ENCODE measurements at regions not wholly inside any gene's neighbourhood (a gene's known extent, or its start where the extent isn't known, plus 50 kb on each side); places are given as distances from the start of the nearest gene placed in this dataset.

DNA sequence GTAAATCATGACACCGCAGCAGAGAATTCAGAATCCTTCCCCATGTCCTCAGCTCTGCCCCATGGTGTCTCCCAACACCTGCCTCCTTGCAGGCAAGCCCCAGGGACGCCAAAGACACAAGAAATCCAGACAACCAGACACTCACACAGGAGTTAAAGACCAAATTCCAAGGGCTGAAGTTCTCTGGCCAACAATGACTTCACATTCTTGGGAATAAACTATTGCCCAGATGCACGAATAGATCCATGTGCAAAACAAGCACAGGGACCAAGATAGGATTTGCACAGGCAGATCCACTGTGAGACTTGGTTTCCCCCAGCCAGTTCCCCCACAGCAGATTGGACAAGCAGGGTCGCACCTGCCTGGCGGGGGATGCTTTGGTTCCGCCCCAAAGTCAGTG, 246.7 kb downstream of the SOD2 start:
- ChIA-PET POLR2A (interaction anchor here (0.5 kb wide), 1 partner anchor 49 kb away, joined by 3 read pairs; no protein-coding TSS in a partner anchor), CTCF (ENCODE audit: low intra/inter-chr PET ratio) (no interaction called here)
- no peak overlapping the region for H3K4me3 ChIP-seq
- WGBS (ENCODE audit: insufficient coverage, low coverage, missing lambda C conversion rate): 1% methylated on average over 6 of the region's 6 CpGs
- H3K27ac ChIP-seq (ENCODE audit: extremely low read depth, low read depth, low read length): no peak overlapping the region
- H3K4me2 ChIP-seq (ENCODE audit: insufficient read depth, low read length): no peak overlapping the region
- BruUV-seq (replicated peaks): no TSS peak
- FAIRE-seq: no peak
- TF ChIP-seq PCBP2 (IDR thresholded peaks at IDR 0.05; ENCODE audit: low read depth, low read length, poor library complexity, severe bottlenecking) (no peak), ZNF316 (IDR thresholded peaks at IDR 0.05) (no peak), RBM22 (IDR thresholded peaks at IDR 0.05; ENCODE audit: low read depth, low read length, poor library complexity, severe bottlenecking) (no peak), PTTG1 (tag; IDR thresholded peaks at IDR 0.05; ENCODE audit: low read depth) (no peak), ZBTB8A (IDR thresholded peaks at IDR 0.05; ENCODE audit: partially characterized antibody) (no peak), RAD21 (CRISPR knock-in tag; conservative IDR thresholded peaks at IDR 0.05 in 1 of 2, IDR thresholded peaks at IDR 0.05 in 1 of 2) (no peak), FOXJ2 (tag; IDR thresholded peaks at IDR 0.05) (no peak), TRIM28 (IDR thresholded peaks at IDR 0.05) (no peak), HNRNPK (IDR thresholded peaks at IDR 0.05; ENCODE audit: low read depth, low read length, poor library complexity, severe bottlenecking) (no peak), HMG20A (CRISPR knock-in tag; conservative IDR thresholded peaks at IDR 0.05) (no peak), SUPT5H (IDR thresholded peaks at IDR 0.05) (no peak), ZNF184 (CRISPR knock-in tag; IDR thresholded peaks at IDR 0.05) (no peak), HLTF (IDR thresholded peaks at IDR 0.05) (no peak)
- TF ChIP-seq, protein P1, sequence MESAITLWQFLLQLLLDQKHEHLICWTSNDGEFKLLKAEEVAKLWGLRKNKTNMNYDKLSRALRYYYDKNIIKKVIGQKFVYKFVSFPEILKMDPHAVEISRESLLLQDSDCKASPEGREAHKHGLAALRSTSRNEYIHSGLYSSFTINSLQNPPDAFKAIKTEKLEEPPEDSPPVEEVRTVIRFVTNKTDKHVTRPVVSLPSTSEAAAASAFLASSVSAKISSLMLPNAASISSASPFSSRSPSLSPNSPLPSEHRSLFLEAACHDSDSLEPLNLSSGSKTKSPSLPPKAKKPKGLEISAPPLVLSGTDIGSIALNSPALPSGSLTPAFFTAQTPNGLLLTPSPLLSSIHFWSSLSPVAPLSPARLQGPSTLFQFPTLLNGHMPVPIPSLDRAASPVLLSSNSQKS (CRISPR knock-in tag; IDR thresholded peaks at IDR 0.05): no peak
- TF ChIP-seq, protein P2, sequence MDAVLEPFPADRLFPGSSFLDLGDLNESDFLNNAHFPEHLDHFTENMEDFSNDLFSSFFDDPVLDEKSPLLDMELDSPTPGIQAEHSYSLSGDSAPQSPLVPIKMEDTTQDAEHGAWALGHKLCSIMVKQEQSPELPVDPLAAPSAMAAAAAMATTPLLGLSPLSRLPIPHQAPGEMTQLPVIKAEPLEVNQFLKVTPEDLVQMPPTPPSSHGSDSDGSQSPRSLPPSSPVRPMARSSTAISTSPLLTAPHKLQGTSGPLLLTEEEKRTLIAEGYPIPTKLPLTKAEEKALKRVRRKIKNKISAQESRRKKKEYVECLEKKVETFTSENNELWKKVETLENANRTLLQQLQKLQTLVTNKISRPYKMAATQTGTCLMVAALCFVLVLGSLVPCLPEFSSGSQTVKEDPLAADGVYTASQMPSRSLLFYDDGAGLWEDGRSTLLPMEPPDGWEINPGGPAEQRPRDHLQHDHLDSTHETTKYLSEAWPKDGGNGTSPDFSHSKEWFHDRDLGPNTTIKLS (IDR thresholded peaks at IDR 0.05; ENCODE audit: borderline replicate concordance, low read depth): no peak
- TF ChIP-seq, protein P3, sequence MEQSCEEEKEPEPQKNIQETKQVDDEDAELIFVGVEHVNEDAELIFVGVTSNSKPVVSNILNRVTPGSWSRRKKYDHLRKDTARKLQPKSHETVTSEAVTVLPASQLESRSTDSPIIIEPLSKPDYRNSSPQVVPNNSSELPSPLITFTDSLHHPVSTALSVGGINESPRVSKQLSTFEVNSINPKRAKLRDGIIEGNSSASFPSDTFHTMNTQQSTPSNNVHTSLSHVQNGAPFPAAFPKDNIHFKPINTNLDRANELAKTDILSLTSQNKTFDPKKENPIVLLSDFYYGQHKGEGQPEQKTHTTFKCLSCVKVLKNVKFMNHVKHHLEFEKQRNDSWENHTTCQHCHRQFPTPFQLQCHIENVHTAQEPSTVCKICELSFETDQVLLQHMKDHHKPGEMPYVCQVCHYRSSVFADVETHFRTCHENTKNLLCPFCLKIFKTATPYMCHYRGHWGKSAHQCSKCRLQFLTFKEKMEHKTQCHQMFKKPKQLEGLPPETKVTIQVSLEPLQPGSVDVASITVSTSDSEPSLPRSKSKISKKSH (CRISPR knock-in tag; IDR thresholded peaks at IDR 0.05): no peak
- intact Hi-C loops (cut with micrococcal nuclease) (no loop called here), in situ Hi-C loops (cut with MboI) (no loop called here)
- H3K27me3 ChIP-seq (ENCODE audit: control insufficient read depth in 2 of 2, insufficient read depth in 2 of 2, low read length in 2 of 2): peaks cover 7 to 42% of the 10 kb centered on the region in 2 experiments
- no peaks in the 10 kb centered on the region for H3K9me3 ChIP-seq (replicated peaks; ENCODE audit: control insufficient read depth, insufficient read depth, low read depth, low read length)
- no peaks in the 10 kb centered on the region for H3K36me3 ChIP-seq (ENCODE audit: control insufficient read depth, insufficient read depth, low read length)
- ATAC-seq: no peak
- H2AFZ ChIP-seq (ENCODE audit: low read depth, low read length): no peak overlapping the region
- DNase-seq (ENCODE audit: extremely low read depth in 1 of 4, low spot score in 3 of 4): no peak
- no peaks in the 10 kb centered on the region for H3K9me1 ChIP-seq (ENCODE audit: control insufficient read depth, insufficient read depth, low read length)
- no peaks in the 10 kb centered on the region for H3K4me1 ChIP-seq (replicated peaks in 1 of 2; ENCODE audit: control insufficient read depth in 2 of 2, insufficient read depth in 2 of 2, low read length in 2 of 2)
- no peak overlapping the region for H3K9ac ChIP-seq (ENCODE audit: insufficient read depth in 1 of 2, low read depth in 2 of 2, low read length in 2 of 2)
- no peaks in the 10 kb centered on the region for H4K20me1 ChIP-seq (replicated peaks; ENCODE audit: control insufficient read depth, insufficient read depth, low read length)
- no peaks in the 10 kb centered on the region for H3K79me2 ChIP-seq (ENCODE audit: control insufficient read depth, insufficient read depth, low read length)

Measured in K562 (cell line).